ENCODE measurements at regions not wholly inside any gene's neighbourhood (a gene's known extent, or its start where the extent isn't known, plus 50 kb on each side); places are given as distances from the start of the nearest gene placed in this dataset.
"Not testable (repeated sequence)": the region's sequence is repeated elsewhere in the genome, so short reads cannot be mapped to it uniquely, and the experiment has no call there.

- not testable (repeated sequence) for H3K4me1 ChIP-seq (ENCODE audit: control insufficient read depth in 1 of 2, insufficient read depth in 1 of 2, low read depth in 1 of 2, low read length in 1 of 2); H3K36me3 ChIP-seq; H3K4me3 ChIP-seq (ENCODE audit: low read depth in 1 of 2, low read length in 1 of 2); H3K27ac ChIP-seq; H3K9me3 ChIP-seq
- peaks cover 14% of the 10 kb centered on the region for H3K27me3 ChIP-seq
These were observed 138.1 kb upstream of the ERV3-1 start for GRCh38 chr7:65144557-65144956.

- not testable (repeated sequence) for H3K36me3 ChIP-seq; H3K27ac ChIP-seq; H3K4me3 ChIP-seq (ENCODE audit: low read depth in 1 of 2, low read length in 1 of 2); H3K4me1 ChIP-seq (ENCODE audit: control insufficient read depth in 1 of 2, insufficient read depth in 1 of 2, low read depth in 1 of 2, low read length in 1 of 2); H3K9me3 ChIP-seq
- peaks cover 17% of the 10 kb centered on the region for H3K27me3 ChIP-seq
These were observed 137.6 kb upstream of the ERV3-1 start for GRCh38 chr7:65144119-65144518.

- H3K9me3 ChIP-seq; H3K36me3 ChIP-seq; H3K4me3 ChIP-seq (ENCODE audit: low read depth in 1 of 2, low read length in 1 of 2); H3K4me1 ChIP-seq (ENCODE audit: control insufficient read depth in 1 of 2, insufficient read depth in 1 of 2, low read depth in 1 of 2, low read length in 1 of 2); H3K27ac ChIP-seq: not testable (repeated sequence)
- H3K27me3 ChIP-seq = peaks cover 17% of the 10 kb centered on the region
These were observed 135.4 kb upstream of the ERV3-1 start for GRCh38 chr7:65141894-65142293.

- not testable (repeated sequence) for H3K27ac ChIP-seq; H3K4me1 ChIP-seq (ENCODE audit: control insufficient read depth in 1 of 2, insufficient read depth in 1 of 2, low read depth in 1 of 2, low read length in 1 of 2); H3K9me3 ChIP-seq; H3K4me3 ChIP-seq (ENCODE audit: low read depth in 1 of 2, low read length in 1 of 2); H3K36me3 ChIP-seq
- H3K27me3 ChIP-seq = peaks cover 17% of the 10 kb centered on the region
These were observed 134.9 kb upstream of the ERV3-1 start for GRCh38 chr7:65141405-65141778.

GRCh38 chr7:65140543-65141404 is 134.3 kb upstream of the ERV3-1 start:
- H3K9me3 ChIP-seq; H3K27ac ChIP-seq; H3K36me3 ChIP-seq; H3K4me3 ChIP-seq (ENCODE audit: low read depth in 1 of 2, low read length in 1 of 2); H3K4me1 ChIP-seq (ENCODE audit: control insufficient read depth in 1 of 2, insufficient read depth in 1 of 2, low read depth in 1 of 2, low read length in 1 of 2): not testable (repeated sequence)
- peaks cover 17% of the 10 kb centered on the region for H3K27me3 ChIP-seq

GRCh38 chr7:65136850-65137249 is 130.4 kb upstream of the ERV3-1 start:
- not testable (repeated sequence) for H3K27ac ChIP-seq; H3K4me1 ChIP-seq (ENCODE audit: control insufficient read depth in 1 of 2, insufficient read depth in 1 of 2, low read depth in 1 of 2, low read length in 1 of 2); H3K9me3 ChIP-seq; H3K36me3 ChIP-seq; H3K4me3 ChIP-seq (ENCODE audit: low read depth in 1 of 2, low read length in 1 of 2)
- H3K27me3 ChIP-seq = peaks cover 13% of the 10 kb centered on the region

GRCh38 chr7:65133087-65133486 is 126.6 kb upstream of the ERV3-1 start:
- not testable (repeated sequence) for H3K9me3 ChIP-seq; H3K27ac ChIP-seq; H3K36me3 ChIP-seq; H3K27me3 ChIP-seq; H3K4me1 ChIP-seq (ENCODE audit: control insufficient read depth in 1 of 2, insufficient read depth in 1 of 2, low read depth in 1 of 2, low read length in 1 of 2); H3K4me3 ChIP-seq (ENCODE audit: low read depth in 1 of 2, low read length in 1 of 2)

- H3K4me1 ChIP-seq (ENCODE audit: control insufficient read depth in 1 of 2, insufficient read depth in 1 of 2, low read depth in 1 of 2, low read length in 1 of 2); H3K9me3 ChIP-seq; H3K27ac ChIP-seq; H3K27me3 ChIP-seq; H3K36me3 ChIP-seq; H3K4me3 ChIP-seq (ENCODE audit: low read depth in 1 of 2, low read length in 1 of 2): not testable (repeated sequence)
These were observed 125.8 kb upstream of the ERV3-1 start for GRCh38 chr7:65132256-65132655.

GRCh38 chr7:65127364-65127763 is 120.9 kb upstream of the ERV3-1 start:
- H3K4me1 ChIP-seq (ENCODE audit: control insufficient read depth in 1 of 2, insufficient read depth in 1 of 2, low read depth in 1 of 2, low read length in 1 of 2); H3K27ac ChIP-seq; H3K4me3 ChIP-seq (ENCODE audit: low read depth in 1 of 2, low read length in 1 of 2); H3K27me3 ChIP-seq; H3K9me3 ChIP-seq; H3K36me3 ChIP-seq: not testable (repeated sequence)

GRCh38 chr7:65124600-65124999 is 118.1 kb upstream of the ERV3-1 start:
- H3K27me3 ChIP-seq; H3K27ac ChIP-seq; H3K4me3 ChIP-seq (ENCODE audit: low read depth in 1 of 2, low read length in 1 of 2); H3K4me1 ChIP-seq (ENCODE audit: control insufficient read depth in 1 of 2, insufficient read depth in 1 of 2, low read depth in 1 of 2, low read length in 1 of 2); H3K36me3 ChIP-seq; H3K9me3 ChIP-seq: not testable (repeated sequence)

GRCh38 chr7:65105650-65106203 is 99.2 kb upstream of the ERV3-1 start:
- H3K27me3 ChIP-seq; H3K27ac ChIP-seq; H3K9me3 ChIP-seq; H3K36me3 ChIP-seq; H3K4me1 ChIP-seq (ENCODE audit: control insufficient read depth in 1 of 2, insufficient read depth in 1 of 2, low read depth in 1 of 2, low read length in 1 of 2); H3K4me3 ChIP-seq (ENCODE audit: low read depth in 1 of 2, low read length in 1 of 2): not testable (repeated sequence)

- H3K27ac ChIP-seq; H3K4me3 ChIP-seq (ENCODE audit: low read depth in 1 of 2, low read length in 1 of 2); H3K36me3 ChIP-seq; H3K9me3 ChIP-seq; H3K27me3 ChIP-seq; H3K4me1 ChIP-seq (ENCODE audit: control insufficient read depth in 1 of 2, insufficient read depth in 1 of 2, low read depth in 1 of 2, low read length in 1 of 2): not testable (repeated sequence)
These were observed 94.0 kb upstream of the ERV3-1 start for GRCh38 chr7:65100499-65100898.

- Histone ChIP-seq H3K27ac (peak overlapping the region; percentile 57), H3K4me3 (ENCODE audit: low read depth in 1 of 2, low read length in 1 of 2) (peak overlapping the region; percentile 62 to 63)
- H3K4me1 ChIP-seq (ENCODE audit: control insufficient read depth in 1 of 2, insufficient read depth in 1 of 2, low read depth in 1 of 2, low read length in 1 of 2); H3K9me3 ChIP-seq; H3K36me3 ChIP-seq; H3K27me3 ChIP-seq: not testable (repeated sequence)
These were observed 75.2 kb upstream of the ERV3-1 start for GRCh38 chr7:65081669-65082055.

Data from neutrophil (primary cell).